CD4-positive, alpha-beta T cell (primary cell): ENCODE measurements at regions not wholly inside any gene's neighbourhood (a gene's known extent, or its start where the extent isn't known, plus 50 kb on each side); places are given as distances from the start of the nearest gene placed in this dataset.

Experiments used
- ATAC-seq: fragments of 200-7000 bp; cut with Tn5 transposase; one replicate; pipeline ENCODE4 v1.10.0; 2022; ENCODE audit warnings: mild to moderate bottlenecking; ENCODE audit not compliant: poor library complexity
- CTCF ChIA-PET: fragments of 350-600 bp; sonication (Branson Sonifier 250); formaldehyde crosslinking; loops from one replicate; lab custom pipeline; 2021; ENCODE audit warnings: antibody characterized with exemption, inconsistent platforms; lab: Charles Lee
- POLR2A ChIA-PET: fragments of 350-600 bp; sonication (Branson Sonifier 250); formaldehyde crosslinking; loops from one replicate; lab custom pipeline; 2021; ENCODE audit warnings: antibody characterized with exemption, inconsistent platforms; lab: Charles Lee
- DNase-seq, 14 experiments: peaks; one replicate each; pipeline ENCODE4 v3.0.0-alpha.2; 2013 to 2020; ENCODE audit warnings: mixed read lengths in 2 of 14
- H3K27ac ChIP-seq, 2 donors: one replicate each; pipeline versions ENCODE4 v1.5.1 to v1.7.0; 2013; ENCODE audit warnings: low read length in 2 of 2, low read depth in 1 of 2, mild to moderate bottlenecking in 1 of 2
- H3K27me3 ChIP-seq, 2 experiments: 1 replicate in 1 of 2; 2 replicates in 1 of 2; pipeline versions ENCODE4 v1.6.1 to v1.7.0; 2013; ENCODE audit warnings: low read length in 2 of 2, control low read depth in 1 of 2, mild to moderate bottlenecking in 1 of 2, moderate library complexity in 1 of 2; ENCODE audit not compliant: insufficient read depth in 2 of 2, control insufficient read depth in 1 of 2
- H3K36me3 ChIP-seq: one replicate; pipeline ENCODE4 v1.6.1; 2013; ENCODE audit warnings: low read length, control low read depth; ENCODE audit not compliant: insufficient read depth
- H3K4me1 ChIP-seq: one replicate; pipeline ENCODE4 v1.6.1; 2013; ENCODE audit warnings: low read length, control low read depth; ENCODE audit not compliant: insufficient read depth
- H3K4me3 ChIP-seq: one replicate; pipeline ENCODE4 v1.5.1; 2013; ENCODE audit warnings: mild to moderate bottlenecking, low read length, moderate library complexity
- H3K9me3 ChIP-seq, 2 experiments: 1 replicate in 1 of 2; 2 replicates in 1 of 2; pipeline versions ENCODE4 v1.6.1 to v1.7.0; 2013; ENCODE audit warnings: low read length in 2 of 2, mild to moderate bottlenecking in 2 of 2, control low read depth in 1 of 2, moderate library complexity in 1 of 2; ENCODE audit not compliant: control insufficient read depth in 1 of 2, insufficient read depth in 1 of 2
- H3K27ac Mint-ChIP-seq: one replicate; pipeline ENCODE4 v1.8.0; 2020; ENCODE audit warnings: mixed read lengths
- H3K27me3 Mint-ChIP-seq: one replicate; pipeline ENCODE4 v1.8.0; 2021; ENCODE audit warnings: mixed read lengths
- H3K36me3 Mint-ChIP-seq: one replicate; pipeline ENCODE4 v1.8.0; 2021; ENCODE audit warnings: low read depth, mixed read lengths
- H3K4me1 Mint-ChIP-seq: one replicate; pipeline ENCODE4 v1.8.0; 2021; ENCODE audit warnings: low read depth, mixed read lengths
- H3K4me3 Mint-ChIP-seq: one replicate; pipeline ENCODE4 v1.8.0; 2020; ENCODE audit warnings: mild to moderate bottlenecking, mixed read lengths
- H3K9me3 Mint-ChIP-seq: one replicate; pipeline ENCODE4 v1.8.0; 2020; ENCODE audit warnings: mixed read lengths
- CTCF ChIP-seq: fragments of 200-600 bp; IDR thresholded peaks from one replicate; pipeline ENCODE4 v1.8.0; 2022; ENCODE audit warnings: antibody characterized with exemption, mild to moderate bottlenecking
- intact Hi-C, 2 experiments: fragments of 100-400 bp; cut with DNase I in 1 of 2; cut with micrococcal nuclease in 1 of 2; formaldehyde crosslinking; loops; one replicate each; pipeline versions ENCODE4 v1.15.1 to v1.9.0; 2023 to 2025; cut with DNase I, micrococcal nuclease

- ATAC-seq (no peak), DNase-seq (no peak)
- CTCF ChIA-PET, result no interaction called here
- Histone ChIP-seq H3K9me3 (no peaks in the 10 kb centered on the region), H3K27ac (no peak overlapping the region), H3K4me3 (no peak overlapping the region), H3K4me1 (no peaks in the 10 kb centered on the region), H3K36me3 (no peaks in the 10 kb centered on the region), H3K27me3 (peaks cover 3 to 6% of the 10 kb centered on the region in 2 experiments)
- no peaks in the 10 kb centered on the region for H3K4me1 Mint-ChIP-seq
- no peaks in the 10 kb centered on the region for H3K36me3 Mint-ChIP-seq
- no peak overlapping the region for H3K27ac Mint-ChIP-seq
- intact Hi-C loops, result no loop called here
- H3K9me3 Mint-ChIP-seq, result no peaks in the 10 kb centered on the region
- H3K4me3 Mint-ChIP-seq, result no peak overlapping the region
- POLR2A ChIA-PET, result no interaction called here
- H3K27me3 Mint-ChIP-seq, result peaks cover 5% of the 10 kb centered on the region
- no peak for TF ChIP-seq CTCF
These were observed 89.1 kb upstream of the ZNF827 start for GRCh38 chr4:146027761-146028160.

- H3K36me3 ChIP-seq, result no peaks in the 10 kb centered on the region
- peaks cover 0 to 3% of the 10 kb centered on the region in 2 experiments for H3K27me3 ChIP-seq
- no peaks in the 10 kb centered on the region for H3K4me1 Mint-ChIP-seq
- TF ChIP-seq CTCF, result no peak
- H3K27me3 Mint-ChIP-seq, result peaks cover 5% of the 10 kb centered on the region
- CTCF ChIA-PET, result no interaction called here
- H3K9me3 ChIP-seq, result no peaks in the 10 kb centered on the region
- H3K4me3 ChIP-seq, result no peak overlapping the region
- ATAC-seq, result no peak
- H3K4me3 Mint-ChIP-seq, result no peak overlapping the region
- H3K27ac ChIP-seq, result no peak overlapping the region
- POLR2A ChIA-PET, result no interaction called here
- no peaks in the 10 kb centered on the region for H3K36me3 Mint-ChIP-seq
- DNase-seq, result no peak
- H3K27ac Mint-ChIP-seq, result no peak overlapping the region
- intact Hi-C loops, result no loop called here
- no peaks in the 10 kb centered on the region for H3K4me1 ChIP-seq
- H3K9me3 Mint-ChIP-seq, result no peaks in the 10 kb centered on the region
These were observed 84.8 kb upstream of the ZNF827 start for GRCh38 chr4:146023334-146023967.

DNA sequence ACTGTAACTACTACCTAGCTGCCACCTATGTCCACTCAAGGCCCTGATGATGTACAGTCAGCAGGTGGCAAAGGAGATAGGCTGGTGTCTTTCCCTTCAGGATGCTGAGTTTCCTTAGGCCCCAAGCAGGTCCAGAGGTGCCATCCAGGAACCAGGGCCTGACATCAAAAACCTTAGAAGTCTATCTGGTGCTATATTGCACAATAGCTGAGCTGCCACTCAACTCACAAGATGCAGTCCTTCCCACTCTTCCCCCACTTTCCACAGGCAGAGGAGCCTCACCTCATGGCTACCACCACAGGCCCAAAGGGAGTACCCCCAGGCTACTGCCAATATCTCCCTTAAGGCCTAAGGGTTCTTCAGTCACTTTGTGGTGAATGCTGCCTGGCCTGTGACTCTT lies 83.9 kb upstream of the ZNF827 start:
- intact Hi-C loops, result no loop called here
- H3K4me3 Mint-ChIP-seq, result no peak overlapping the region
- no peaks in the 10 kb centered on the region for H3K9me3 Mint-ChIP-seq
- Histone ChIP-seq H3K36me3 (no peaks in the 10 kb centered on the region), H3K4me1 (no peaks in the 10 kb centered on the region), H3K27me3 (peaks cover 0 to 1% of the 10 kb centered on the region in 2 experiments), H3K4me3 (no peak overlapping the region), H3K27ac (no peak overlapping the region), H3K9me3 (no peaks in the 10 kb centered on the region)
- TF ChIP-seq CTCF, result no peak
- H3K27me3 Mint-ChIP-seq, result peaks cover 5% of the 10 kb centered on the region
- H3K4me1 Mint-ChIP-seq, result no peaks in the 10 kb centered on the region
- DNase-seq (no peak), ATAC-seq (no peak)
- no peaks in the 10 kb centered on the region for H3K36me3 Mint-ChIP-seq
- ChIA-PET POLR2A (no interaction called here), CTCF (no interaction called here)
- no peak overlapping the region for H3K27ac Mint-ChIP-seq
